ENCODE measurements at regions not wholly inside any gene's neighbourhood (a gene's known extent, or its start where the extent isn't known, plus 50 kb on each side); places are given as distances from the start of the nearest gene placed in this dataset.

DNA sequence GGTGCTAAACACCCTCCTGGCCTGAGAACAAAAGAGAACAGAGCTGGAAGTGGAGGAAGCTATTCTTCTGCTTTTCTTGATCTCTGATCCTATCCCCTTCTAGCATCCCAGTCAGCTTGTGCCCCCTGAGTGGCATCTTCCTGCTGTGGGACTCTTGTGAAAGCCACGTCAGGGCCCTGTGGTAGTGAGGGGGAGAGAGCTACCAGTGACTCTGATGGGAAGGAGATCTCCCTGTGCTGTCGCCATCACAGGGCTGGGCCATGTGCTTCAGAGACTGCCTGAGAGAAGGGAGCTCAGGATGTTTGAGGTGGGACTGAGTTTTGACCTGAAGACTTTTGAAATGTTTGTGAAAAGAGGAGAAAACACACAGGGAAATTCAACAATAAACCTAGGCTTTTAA, 107.6 kb upstream of the FUT8 start:
- Histone ChIP-seq H3K27me3 (ENCODE audit: control insufficient read depth, insufficient read depth, low read length) (no peaks in the 10 kb centered on the region), H3K4me1 (ENCODE audit: control insufficient read depth, insufficient read depth, low read length) (no peaks in the 10 kb centered on the region; the same call in 1 of the 2 replicates), H3K9me3 (ENCODE audit: control insufficient read depth, insufficient read depth, low read depth, low read length) (no peaks in the 10 kb centered on the region), H3K27ac (ENCODE audit: low read length) (no peak overlapping the region), H3K4me3 (ENCODE audit: low read depth in 2 of 2, low read length in 2 of 2) (no peak overlapping the region), H3K36me3 (ENCODE audit: control insufficient read depth, insufficient read depth, low read length) (no peaks in the 10 kb centered on the region)
- BruUV-seq (replicated peaks) = no TSS peak
- in situ Hi-C loops (cut with HindIII; ENCODE audit: low pct_unique_long_range_greater_than_20kb, low sequenced_read_pairs) = no loop called here
- DNase-seq (ENCODE audit: low read depth, low spot score) (no peak), ATAC-seq (no peak)
- CTCF ChIA-PET = no interaction called here
- POLR2A ChIA-PET = no interaction called here
- TF ChIP-seq, protein P1, sequence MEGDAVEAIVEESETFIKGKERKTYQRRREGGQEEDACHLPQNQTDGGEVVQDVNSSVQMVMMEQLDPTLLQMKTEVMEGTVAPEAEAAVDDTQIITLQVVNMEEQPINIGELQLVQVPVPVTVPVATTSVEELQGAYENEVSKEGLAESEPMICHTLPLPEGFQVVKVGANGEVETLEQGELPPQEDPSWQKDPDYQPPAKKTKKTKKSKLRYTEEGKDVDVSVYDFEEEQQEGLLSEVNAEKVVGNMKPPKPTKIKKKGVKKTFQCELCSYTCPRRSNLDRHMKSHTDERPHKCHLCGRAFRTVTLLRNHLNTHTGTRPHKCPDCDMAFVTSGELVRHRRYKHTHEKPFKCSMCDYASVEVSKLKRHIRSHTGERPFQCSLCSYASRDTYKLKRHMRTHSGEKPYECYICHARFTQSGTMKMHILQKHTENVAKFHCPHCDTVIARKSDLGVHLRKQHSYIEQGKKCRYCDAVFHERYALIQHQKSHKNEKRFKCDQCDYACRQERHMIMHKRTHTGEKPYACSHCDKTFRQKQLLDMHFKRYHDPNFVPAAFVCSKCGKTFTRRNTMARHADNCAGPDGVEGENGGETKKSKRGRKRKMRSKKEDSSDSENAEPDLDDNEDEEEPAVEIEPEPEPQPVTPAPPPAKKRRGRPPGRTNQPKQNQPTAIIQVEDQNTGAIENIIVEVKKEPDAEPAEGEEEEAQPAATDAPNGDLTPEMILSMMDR (IDR thresholded peaks at IDR 0.05) = no peak
- no peak for TF ChIP-seq POLR2AphosphoS5 (IDR thresholded peaks at IDR 0.05; ENCODE audit: low read depth, low read length)
- TF ChIP-seq, protein P2, sequence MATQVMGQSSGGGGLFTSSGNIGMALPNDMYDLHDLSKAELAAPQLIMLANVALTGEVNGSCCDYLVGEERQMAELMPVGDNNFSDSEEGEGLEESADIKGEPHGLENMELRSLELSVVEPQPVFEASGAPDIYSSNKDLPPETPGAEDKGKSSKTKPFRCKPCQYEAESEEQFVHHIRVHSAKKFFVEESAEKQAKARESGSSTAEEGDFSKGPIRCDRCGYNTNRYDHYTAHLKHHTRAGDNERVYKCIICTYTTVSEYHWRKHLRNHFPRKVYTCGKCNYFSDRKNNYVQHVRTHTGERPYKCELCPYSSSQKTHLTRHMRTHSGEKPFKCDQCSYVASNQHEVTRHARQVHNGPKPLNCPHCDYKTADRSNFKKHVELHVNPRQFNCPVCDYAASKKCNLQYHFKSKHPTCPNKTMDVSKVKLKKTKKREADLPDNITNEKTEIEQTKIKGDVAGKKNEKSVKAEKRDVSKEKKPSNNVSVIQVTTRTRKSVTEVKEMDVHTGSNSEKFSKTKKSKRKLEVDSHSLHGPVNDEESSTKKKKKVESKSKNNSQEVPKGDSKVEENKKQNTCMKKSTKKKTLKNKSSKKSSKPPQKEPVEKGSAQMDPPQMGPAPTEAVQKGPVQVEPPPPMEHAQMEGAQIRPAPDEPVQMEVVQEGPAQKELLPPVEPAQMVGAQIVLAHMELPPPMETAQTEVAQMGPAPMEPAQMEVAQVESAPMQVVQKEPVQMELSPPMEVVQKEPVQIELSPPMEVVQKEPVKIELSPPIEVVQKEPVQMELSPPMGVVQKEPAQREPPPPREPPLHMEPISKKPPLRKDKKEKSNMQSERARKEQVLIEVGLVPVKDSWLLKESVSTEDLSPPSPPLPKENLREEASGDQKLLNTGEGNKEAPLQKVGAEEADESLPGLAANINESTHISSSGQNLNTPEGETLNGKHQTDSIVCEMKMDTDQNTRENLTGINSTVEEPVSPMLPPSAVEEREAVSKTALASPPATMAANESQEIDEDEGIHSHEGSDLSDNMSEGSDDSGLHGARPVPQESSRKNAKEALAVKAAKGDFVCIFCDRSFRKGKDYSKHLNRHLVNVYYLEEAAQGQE (IDR thresholded peaks at IDR 0.05; ENCODE audit: insufficient read depth in 1 of 2, low read depth in 2 of 2, low read length in 1 of 2) = no peak
- TF ChIP-seq SIN3A (IDR thresholded peaks at IDR 0.05; ENCODE audit: borderline replicate concordance, insufficient read depth, low read depth, low read length) = no peak
- TF ChIP-seq TCF7L2 (IDR thresholded peaks at IDR 0.05; ENCODE audit: low read depth, low read length) = no peak
- intact Hi-C loops (cut with micrococcal nuclease; ENCODE audit: unreplicated experiment) = no loop called here

DNA sequence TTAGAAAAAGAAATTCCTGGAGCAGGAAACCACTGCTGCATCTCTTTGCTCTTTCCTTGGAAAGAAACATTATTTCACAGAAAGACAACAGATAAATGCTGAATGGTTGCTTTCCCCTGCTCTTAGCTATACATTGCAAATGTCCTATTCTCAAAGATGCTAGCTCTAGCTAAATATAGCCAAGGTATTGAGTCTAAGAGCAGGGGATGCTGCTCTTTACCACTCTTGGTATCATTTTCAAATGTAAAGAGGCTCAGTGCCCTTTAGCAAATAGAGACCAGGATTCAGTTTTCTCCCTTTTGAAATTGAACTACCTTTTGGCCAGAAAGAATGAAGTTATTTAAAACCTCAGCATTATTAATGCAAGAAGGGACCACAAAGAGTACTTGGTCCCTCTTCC, 104.0 kb upstream of the FUT8 start:
- no peak overlapping the region for H3K27ac ChIP-seq (ENCODE audit: low read length)
- BruUV-seq (replicated peaks) = no TSS peak
- H3K27me3 ChIP-seq (ENCODE audit: control insufficient read depth, insufficient read depth, low read length) = no peaks in the 10 kb centered on the region
- in situ Hi-C loops (cut with HindIII; ENCODE audit: low pct_unique_long_range_greater_than_20kb, low sequenced_read_pairs) (no loop called here), intact Hi-C loops (cut with micrococcal nuclease; ENCODE audit: unreplicated experiment) (no loop called here)
- ChIA-PET POLR2A (no interaction called here), CTCF (no interaction called here)
- DNase-seq (ENCODE audit: low read depth, low spot score) (no peak), ATAC-seq (no peak)
- no peaks in the 10 kb centered on the region for H3K36me3 ChIP-seq (ENCODE audit: control insufficient read depth, insufficient read depth, low read length)
- TF ChIP-seq, protein P1 (IDR thresholded peaks at IDR 0.05) = no peak
- TF ChIP-seq SIN3A (IDR thresholded peaks at IDR 0.05; ENCODE audit: borderline replicate concordance, insufficient read depth, low read depth, low read length) = no peak
- TF ChIP-seq TCF7L2 (IDR thresholded peaks at IDR 0.05; ENCODE audit: low read depth, low read length) = no peak
- TF ChIP-seq POLR2AphosphoS5 (IDR thresholded peaks at IDR 0.05; ENCODE audit: low read depth, low read length) = no peak
- TF ChIP-seq, protein P2 (IDR thresholded peaks at IDR 0.05; ENCODE audit: insufficient read depth in 1 of 2, low read depth in 2 of 2, low read length in 1 of 2) = no peak
- H3K9me3 ChIP-seq (ENCODE audit: control insufficient read depth, insufficient read depth, low read depth, low read length) = no peaks in the 10 kb centered on the region
- no peak overlapping the region for H3K4me3 ChIP-seq (ENCODE audit: low read depth in 2 of 2, low read length in 2 of 2)
- no peaks in the 10 kb centered on the region for H3K4me1 ChIP-seq (ENCODE audit: control insufficient read depth, insufficient read depth, low read length)

All from Panc1 (cell line).